ENCODE measurements at regions not wholly inside any gene's neighbourhood (a gene's known extent, or its start where the extent isn't known, plus 50 kb on each side); places are given as distances from the start of the nearest gene placed in this dataset.

DNA sequence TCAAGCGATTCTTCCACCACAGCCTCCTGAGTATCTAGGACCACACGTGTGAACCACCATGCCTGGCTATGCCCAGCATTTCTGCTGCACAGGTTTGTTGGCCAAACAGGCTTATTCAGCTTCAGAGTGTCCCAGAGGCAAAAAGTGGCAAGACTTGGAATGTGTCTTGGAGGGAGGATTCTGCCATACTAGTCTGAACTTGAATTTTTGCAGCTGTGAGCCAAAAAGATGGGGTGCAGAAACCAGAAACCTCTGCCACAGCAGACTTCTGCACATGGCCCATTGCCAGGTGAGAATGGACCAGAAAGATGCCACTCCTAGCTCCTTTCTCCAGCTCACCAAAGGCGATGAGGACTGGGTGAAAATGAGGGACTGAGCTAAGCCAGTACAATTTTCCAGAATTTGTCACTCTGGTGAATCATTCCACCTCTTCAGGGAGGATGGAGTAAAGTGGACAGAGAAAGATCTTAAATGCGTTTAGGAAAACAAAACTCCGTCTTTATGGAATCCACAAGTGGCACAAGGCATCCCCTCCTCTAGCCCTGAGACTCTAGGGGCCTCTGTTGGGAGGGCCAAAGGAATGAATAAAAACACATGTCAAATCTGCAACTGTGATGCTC, 369.1 kb upstream of the CLNK start:
- no peak overlapping the region for H3K4me3 ChIP-seq (ENCODE audit: severe bottlenecking)
- no peaks in the 10 kb centered on the region for H3K9me3 ChIP-seq (ENCODE audit: severe bottlenecking)
- no peaks in the 10 kb centered on the region for H3K36me3 ChIP-seq (ENCODE audit: low read depth)
- H3K27me3 ChIP-seq (ENCODE audit: insufficient read depth, poor library complexity, severe bottlenecking): no peaks in the 10 kb centered on the region
- no peak for DNase-seq (ENCODE audit: low spot score)
- H3K27ac ChIP-seq (ENCODE audit: poor library complexity, severe bottlenecking): no peak overlapping the region
- no peak for ATAC-seq (ENCODE audit: low read depth)
- H3K4me1 ChIP-seq (ENCODE audit: insufficient read depth, poor library complexity, severe bottlenecking): no peaks in the 10 kb centered on the region
- TF ChIP-seq, protein P1, sequence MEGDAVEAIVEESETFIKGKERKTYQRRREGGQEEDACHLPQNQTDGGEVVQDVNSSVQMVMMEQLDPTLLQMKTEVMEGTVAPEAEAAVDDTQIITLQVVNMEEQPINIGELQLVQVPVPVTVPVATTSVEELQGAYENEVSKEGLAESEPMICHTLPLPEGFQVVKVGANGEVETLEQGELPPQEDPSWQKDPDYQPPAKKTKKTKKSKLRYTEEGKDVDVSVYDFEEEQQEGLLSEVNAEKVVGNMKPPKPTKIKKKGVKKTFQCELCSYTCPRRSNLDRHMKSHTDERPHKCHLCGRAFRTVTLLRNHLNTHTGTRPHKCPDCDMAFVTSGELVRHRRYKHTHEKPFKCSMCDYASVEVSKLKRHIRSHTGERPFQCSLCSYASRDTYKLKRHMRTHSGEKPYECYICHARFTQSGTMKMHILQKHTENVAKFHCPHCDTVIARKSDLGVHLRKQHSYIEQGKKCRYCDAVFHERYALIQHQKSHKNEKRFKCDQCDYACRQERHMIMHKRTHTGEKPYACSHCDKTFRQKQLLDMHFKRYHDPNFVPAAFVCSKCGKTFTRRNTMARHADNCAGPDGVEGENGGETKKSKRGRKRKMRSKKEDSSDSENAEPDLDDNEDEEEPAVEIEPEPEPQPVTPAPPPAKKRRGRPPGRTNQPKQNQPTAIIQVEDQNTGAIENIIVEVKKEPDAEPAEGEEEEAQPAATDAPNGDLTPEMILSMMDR (IDR thresholded peaks at IDR 0.05; ENCODE audit: poor library complexity, severe bottlenecking): no peak

- ATAC-seq (ENCODE audit: low read depth): no peak
Observed at GRCh38 chr4:11051181-11051580, 366.6 kb upstream of the CLNK start.

GRCh38 chr4:11050766-11051165, 366.2 kb upstream of the CLNK start:
- Histone ChIP-seq H3K27me3 (ENCODE audit: insufficient read depth, poor library complexity, severe bottlenecking) (no peaks in the 10 kb centered on the region), H3K9me3 (ENCODE audit: severe bottlenecking) (no peaks in the 10 kb centered on the region), H3K27ac (ENCODE audit: poor library complexity, severe bottlenecking) (no peak overlapping the region), H3K36me3 (ENCODE audit: low read depth) (no peaks in the 10 kb centered on the region), H3K4me3 (ENCODE audit: severe bottlenecking) (no peak overlapping the region), H3K4me1 (ENCODE audit: insufficient read depth, poor library complexity, severe bottlenecking) (no peaks in the 10 kb centered on the region)
- DNase-seq (ENCODE audit: low spot score) (no peak), ATAC-seq (ENCODE audit: low read depth) (no peak)
- TF ChIP-seq, protein P1 (IDR thresholded peaks at IDR 0.05; ENCODE audit: poor library complexity, severe bottlenecking): no peak

More at GRCh38 chr4:11051181-11051580, 366.6 kb upstream of the CLNK start:
- H3K27ac ChIP-seq (ENCODE audit: poor library complexity, severe bottlenecking): no peak overlapping the region
- TF ChIP-seq, protein P1 (IDR thresholded peaks at IDR 0.05; ENCODE audit: poor library complexity, severe bottlenecking): no peak
- no peak for DNase-seq (ENCODE audit: low spot score)
- no peak overlapping the region for H3K4me3 ChIP-seq (ENCODE audit: severe bottlenecking)
- no peaks in the 10 kb centered on the region for H3K36me3 ChIP-seq (ENCODE audit: low read depth)
- H3K9me3 ChIP-seq (ENCODE audit: severe bottlenecking): no peaks in the 10 kb centered on the region
- no peaks in the 10 kb centered on the region for H3K27me3 ChIP-seq (ENCODE audit: insufficient read depth, poor library complexity, severe bottlenecking)
- no peaks in the 10 kb centered on the region for H3K4me1 ChIP-seq (ENCODE audit: insufficient read depth, poor library complexity, severe bottlenecking)

DNA sequence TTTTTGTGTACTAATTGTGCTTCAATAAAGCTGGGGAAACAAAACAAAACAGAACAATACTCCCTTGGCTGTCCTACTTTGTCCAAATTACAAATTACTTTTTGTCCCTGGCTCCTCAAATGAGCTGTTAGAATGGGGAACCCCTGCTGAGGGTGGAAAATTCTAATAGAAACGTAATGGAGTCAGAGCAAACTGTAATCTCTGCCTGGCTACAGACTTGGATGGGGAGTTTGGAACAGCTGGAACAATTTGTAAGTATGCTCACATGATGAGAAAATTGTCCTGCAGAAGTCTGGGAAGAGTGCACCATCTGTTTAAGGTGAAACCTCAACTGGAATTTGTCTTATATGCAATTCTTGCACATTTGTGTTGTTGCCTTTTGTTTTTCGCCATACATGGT, 364.4 kb upstream of the CLNK start:
- no peak for ATAC-seq (ENCODE audit: low read depth)
- no peak for DNase-seq (ENCODE audit: low spot score)
- Histone ChIP-seq H3K36me3 (ENCODE audit: low read depth) (no peaks in the 10 kb centered on the region), H3K9me3 (ENCODE audit: severe bottlenecking) (no peaks in the 10 kb centered on the region), H3K4me1 (ENCODE audit: insufficient read depth, poor library complexity, severe bottlenecking) (no peaks in the 10 kb centered on the region), H3K27ac (ENCODE audit: poor library complexity, severe bottlenecking) (no peak overlapping the region), H3K4me3 (ENCODE audit: severe bottlenecking) (no peak overlapping the region), H3K27me3 (ENCODE audit: insufficient read depth, poor library complexity, severe bottlenecking) (no peaks in the 10 kb centered on the region)
- TF ChIP-seq, protein P1 (IDR thresholded peaks at IDR 0.05; ENCODE audit: poor library complexity, severe bottlenecking): no peak

GRCh38 chr4:11042760-11043159, 358.2 kb upstream of the CLNK start:
- Histone ChIP-seq H3K27me3 (ENCODE audit: insufficient read depth, poor library complexity, severe bottlenecking) (no peaks in the 10 kb centered on the region), H3K4me1 (ENCODE audit: insufficient read depth, poor library complexity, severe bottlenecking) (no peaks in the 10 kb centered on the region), H3K4me3 (ENCODE audit: severe bottlenecking) (no peak overlapping the region), H3K36me3 (ENCODE audit: low read depth) (no peaks in the 10 kb centered on the region), H3K9me3 (ENCODE audit: severe bottlenecking) (no peaks in the 10 kb centered on the region), H3K27ac (ENCODE audit: poor library complexity, severe bottlenecking) (no peak overlapping the region)
- no peak for DNase-seq (ENCODE audit: low spot score)
- TF ChIP-seq, protein P1 (IDR thresholded peaks at IDR 0.05; ENCODE audit: poor library complexity, severe bottlenecking): no peak
- ATAC-seq (ENCODE audit: low read depth): no peak

Data from RWPE2 (cell line).